K562 (cell line): ENCODE measurements at regions not wholly inside any gene's neighbourhood (a gene's known extent, or its start where the extent isn't known, plus 50 kb on each side); places are given as distances from the start of the nearest gene placed in this dataset.

Experiments used
- CTCF ChIP-seq, 3 experiments: IDR thresholded peaks in 2 of 3; conservative IDR thresholded peaks in 1 of 3; 2 replicates each; pipeline ENCODE4 v1.5.1; 2011 to 2012; ENCODE audit warnings: low read length in 3 of 3, mild to moderate bottlenecking in 3 of 3, control low read depth in 2 of 3, improper control_type of control experiment in 1 of 3, inconsistent platforms in 1 of 3, low read depth in 1 of 3, mixed read lengths in 1 of 3, moderate library complexity in 1 of 3; ENCODE audit not compliant: insufficient read depth in 2 of 3
- ERF ChIP-seq: fragments of 450-650 bp; formaldehyde crosslinking; IDR thresholded peaks from 2 replicates; pipeline ENCODE4 v1.4.0; 2020; ENCODE audit warnings: mild to moderate bottlenecking, mixed read lengths
- MAFG ChIP-seq: fragments of 450-650 bp; conservative IDR thresholded peaks from 2 replicates; pipeline ENCODE4 v1.6.1; 2016; ENCODE audit warnings: missing genetic modification characterization, missing compliant biosample characterization
- NFXL1 ChIP-seq: fragments of 450-650 bp; formaldehyde crosslinking; IDR thresholded peaks from 2 replicates; pipeline ENCODE4 v1.4.0; 2021; ENCODE audit warnings: mild to moderate bottlenecking
- NRF1 ChIP-seq, 2 experiments: fragments of 450-650 bp; IDR thresholded peaks in 1 of 2; conservative IDR thresholded peaks in 1 of 2; 2 replicates each; pipeline ENCODE4 v1.6.1; 2014; ENCODE audit warnings: mild to moderate bottlenecking in 2 of 2
- TF ChIP-seq, protein P1 (sequence below), 2 experiments: fragments of 450-650 bp in 1 of 2; sonication (generic) in 1 of 2; formaldehyde crosslinking; conservative IDR thresholded peaks; 2 replicates each; pipeline versions ENCODE4 v1.4.0 to v1.8.1; 2020 to 2022; ENCODE audit warnings: mild to moderate bottlenecking in 1 of 2, missing genetic modification reagents in 1 of 2
- TF ChIP-seq, protein P2 (sequence below): sonication (generic); formaldehyde crosslinking; IDR thresholded peaks from 2 replicates; pipeline ENCODE4 v1.8.0; 2022; ENCODE audit warnings: mild to moderate bottlenecking, missing genetic modification reagents

DNA sequence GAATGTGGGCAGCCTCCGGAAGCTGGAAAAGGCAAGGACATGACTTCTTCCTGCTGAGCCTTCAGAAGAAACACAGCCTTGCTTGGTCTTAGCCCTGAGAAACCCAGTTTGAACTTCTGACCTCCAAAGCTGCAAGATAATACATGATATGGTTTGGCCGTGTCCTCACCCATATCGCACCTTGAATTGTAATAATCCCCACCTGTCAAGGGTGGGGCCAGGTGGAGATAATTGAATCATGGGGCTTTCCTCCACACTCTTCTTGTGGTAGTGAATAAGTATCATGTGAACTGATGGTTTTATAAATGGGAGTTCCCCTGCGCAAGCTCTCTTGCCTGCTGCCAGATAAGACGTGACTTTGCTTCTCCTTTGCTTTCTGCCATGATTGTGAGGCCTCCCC is 310.9 kb downstream of the PSAT1 start:
- TF ChIP-seq, protein P1, sequence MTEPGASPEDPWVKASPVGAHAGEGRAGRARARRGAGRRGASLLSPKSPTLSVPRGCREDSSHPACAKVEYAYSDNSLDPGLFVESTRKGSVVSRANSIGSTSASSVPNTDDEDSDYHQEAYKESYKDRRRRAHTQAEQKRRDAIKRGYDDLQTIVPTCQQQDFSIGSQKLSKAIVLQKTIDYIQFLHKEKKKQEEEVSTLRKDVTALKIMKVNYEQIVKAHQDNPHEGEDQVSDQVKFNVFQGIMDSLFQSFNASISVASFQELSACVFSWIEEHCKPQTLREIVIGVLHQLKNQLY (CRISPR knock-in tag; conservative IDR thresholded peaks at IDR 0.05): no peak
- TF ChIP-seq, protein P2, sequence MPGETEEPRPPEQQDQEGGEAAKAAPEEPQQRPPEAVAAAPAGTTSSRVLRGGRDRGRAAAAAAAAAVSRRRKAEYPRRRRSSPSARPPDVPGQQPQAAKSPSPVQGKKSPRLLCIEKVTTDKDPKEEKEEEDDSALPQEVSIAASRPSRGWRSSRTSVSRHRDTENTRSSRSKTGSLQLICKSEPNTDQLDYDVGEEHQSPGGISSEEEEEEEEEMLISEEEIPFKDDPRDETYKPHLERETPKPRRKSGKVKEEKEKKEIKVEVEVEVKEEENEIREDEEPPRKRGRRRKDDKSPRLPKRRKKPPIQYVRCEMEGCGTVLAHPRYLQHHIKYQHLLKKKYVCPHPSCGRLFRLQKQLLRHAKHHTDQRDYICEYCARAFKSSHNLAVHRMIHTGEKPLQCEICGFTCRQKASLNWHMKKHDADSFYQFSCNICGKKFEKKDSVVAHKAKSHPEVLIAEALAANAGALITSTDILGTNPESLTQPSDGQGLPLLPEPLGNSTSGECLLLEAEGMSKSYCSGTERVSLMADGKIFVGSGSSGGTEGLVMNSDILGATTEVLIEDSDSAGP (CRISPR knock-in tag): no peak
- TF ChIP-seq NRF1 (conservative IDR thresholded peaks at IDR 0.05 in 1 of 2, IDR thresholded peaks at IDR 0.05 in 1 of 2) (no peak), CTCF (IDR thresholded peaks at IDR 0.05 in 2 of 3, conservative IDR thresholded peaks at IDR 0.05 in 1 of 3; ENCODE audit: insufficient read depth in 2 of 3, low read depth in 1 of 3, low read length in 3 of 3) (no peak), ERF (CRISPR knock-in tag) (no peak), NFXL1 (CRISPR knock-in tag) (no peak), MAFG (tag) (no peak)
